Skin epidermis (tissue), 12 donors: ENCODE measurements at regions not wholly inside any gene's neighbourhood (a gene's known extent, or its start where the extent isn't known, plus 50 kb on each side); places are given as distances from the start of the nearest gene placed in this dataset.
"Not testable (repeated sequence)": the region's sequence is repeated elsewhere in the genome, so short reads cannot be mapped to it uniquely, and the experiment has no call there.

Experiments used
- H3K27ac ChIP-seq, 21 experiments: fragments of 200-600 bp; sonication (generic) in 11 of 21; one replicate each; pipeline ENCODE4 v1.5.0; 2020; ENCODE audit warnings: mild to moderate bottlenecking in 3 of 21, inconsistent platforms in 2 of 21, moderate library complexity in 2 of 21
- H3K4me3 ChIP-seq, 7 experiments: fragments of 200-600 bp; sonication (generic) in 2 of 7; one replicate each; pipeline ENCODE4 v1.5.0; 2020; ENCODE audit warnings: inconsistent platforms in 2 of 7, mild to moderate bottlenecking in 2 of 7, moderate library complexity in 1 of 7

DNA sequence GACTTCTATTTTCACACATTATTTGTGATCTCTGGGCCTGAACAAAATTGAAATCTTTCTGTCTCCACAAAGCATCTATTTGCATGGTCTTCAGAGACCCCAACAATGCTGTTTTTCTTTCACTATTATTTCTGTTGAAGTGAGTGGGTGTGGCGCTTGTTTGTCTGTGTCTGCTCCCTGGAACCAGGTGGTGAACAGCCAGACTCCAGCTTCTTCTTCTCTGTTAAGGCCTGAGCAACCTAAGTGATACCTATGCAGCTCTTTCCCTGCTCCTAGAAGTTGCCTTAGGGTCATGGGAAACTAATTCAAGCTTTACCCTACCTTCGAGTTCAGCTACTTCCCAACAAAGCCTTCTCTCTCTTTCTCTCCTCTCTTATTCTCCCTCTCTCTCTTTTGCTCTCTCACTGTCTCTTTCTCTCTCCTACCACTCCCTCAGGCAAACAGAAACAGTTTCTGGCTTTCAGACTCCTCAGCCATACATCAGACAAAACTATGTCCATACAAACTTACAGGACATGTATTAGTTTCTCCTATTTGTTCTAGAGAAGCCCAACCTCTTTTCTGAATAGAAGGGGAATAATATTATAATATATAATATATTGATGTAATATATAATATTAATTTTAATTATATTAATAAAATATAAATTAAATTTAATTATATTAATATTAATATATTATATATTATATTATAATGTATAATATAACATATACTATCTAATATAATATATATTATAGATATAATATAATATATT lies 552.5 kb downstream of the DSC3 start:
- Histone ChIP-seq H3K27ac (no peak overlapping the region), H3K4me3 (no peak overlapping the region)

DNA sequence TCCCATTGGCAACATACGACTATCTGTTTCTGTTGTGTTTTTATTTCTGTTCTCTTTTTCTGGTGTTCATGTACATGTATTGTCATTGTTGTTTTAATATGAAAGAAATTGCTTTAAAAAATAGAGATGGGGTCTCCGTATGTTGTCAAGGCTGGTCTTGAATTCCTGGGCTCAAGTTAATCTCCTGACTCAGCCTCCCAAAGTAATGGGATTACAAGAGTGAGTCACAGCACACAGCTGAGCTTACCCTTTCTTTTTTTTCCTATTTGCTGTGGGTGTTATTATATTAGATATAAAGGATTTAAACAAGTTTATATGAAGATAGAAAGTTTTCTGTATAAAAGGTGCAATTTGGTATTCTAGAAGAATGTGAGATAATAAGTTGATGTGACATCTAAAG lies 554.6 kb downstream of the DSC3 start:
- Histone ChIP-seq H3K27ac (no peak overlapping the region), H3K4me3 (no peak overlapping the region)

DNA sequence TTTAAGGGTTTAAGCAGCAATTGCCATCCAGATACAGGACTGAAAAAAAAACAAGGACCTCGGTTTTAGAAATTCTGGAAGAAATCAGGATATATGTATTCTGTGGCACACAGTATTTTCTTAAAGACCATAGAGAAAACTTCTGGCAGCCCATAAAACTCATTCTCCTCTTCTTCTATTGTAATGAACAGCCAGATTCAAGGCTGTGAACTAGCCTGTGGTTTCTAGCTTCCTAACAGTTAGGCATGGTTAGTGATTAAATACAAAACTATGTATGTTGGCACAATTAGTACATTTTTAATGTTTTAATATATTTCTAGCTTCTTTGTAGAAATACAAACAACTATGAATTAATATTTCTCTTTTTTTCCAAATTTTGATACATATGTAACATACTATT lies 555.7 kb downstream of the DSC3 start:
- H3K27ac ChIP-seq, result no peak overlapping the region
- no peak overlapping the region for H3K4me3 ChIP-seq

DNA sequence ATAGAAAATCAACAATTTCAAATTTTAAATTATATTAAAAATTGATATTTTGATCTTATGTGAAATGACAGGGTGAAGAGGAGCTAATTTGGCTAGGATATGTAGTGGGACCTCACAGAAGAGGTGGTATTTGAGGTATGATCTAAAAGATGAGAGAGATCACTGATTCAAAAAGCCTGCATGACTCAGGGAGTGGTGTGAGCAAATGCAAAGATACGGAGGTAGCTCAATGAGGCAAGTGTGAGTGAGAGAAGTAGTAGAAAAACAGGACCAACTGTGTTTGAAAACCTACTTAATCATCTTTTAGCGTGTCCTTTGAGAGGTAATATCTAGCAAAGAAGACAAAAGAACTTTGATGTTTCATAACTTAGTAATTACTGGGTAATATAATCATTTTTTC lies 557.5 kb downstream of the DSC3 start:
- Histone ChIP-seq H3K4me3 (no peak overlapping the region), H3K27ac (no peak overlapping the region)

DNA sequence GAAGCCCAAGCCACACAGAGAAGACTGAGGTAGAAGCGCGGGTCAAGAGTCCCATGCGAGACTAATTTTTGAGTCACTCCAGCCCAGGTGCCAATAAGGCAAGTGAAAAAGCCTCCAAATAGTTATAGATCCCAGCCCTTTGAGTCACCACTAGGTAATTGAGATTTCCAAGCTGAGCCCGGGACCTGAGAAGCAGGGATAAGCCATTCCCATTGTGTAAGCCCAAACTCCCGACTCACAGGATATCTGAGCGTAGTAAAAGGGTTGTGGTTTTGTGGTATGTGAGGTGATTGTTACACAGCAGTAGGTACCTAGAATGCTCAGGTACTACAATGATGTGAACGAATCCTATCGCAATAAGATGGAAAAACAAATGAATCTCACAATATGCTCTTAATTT lies 560.7 kb downstream of the DSC3 start:
- Histone ChIP-seq H3K27ac (no peak overlapping the region), H3K4me3 (no peak overlapping the region)

DNA sequence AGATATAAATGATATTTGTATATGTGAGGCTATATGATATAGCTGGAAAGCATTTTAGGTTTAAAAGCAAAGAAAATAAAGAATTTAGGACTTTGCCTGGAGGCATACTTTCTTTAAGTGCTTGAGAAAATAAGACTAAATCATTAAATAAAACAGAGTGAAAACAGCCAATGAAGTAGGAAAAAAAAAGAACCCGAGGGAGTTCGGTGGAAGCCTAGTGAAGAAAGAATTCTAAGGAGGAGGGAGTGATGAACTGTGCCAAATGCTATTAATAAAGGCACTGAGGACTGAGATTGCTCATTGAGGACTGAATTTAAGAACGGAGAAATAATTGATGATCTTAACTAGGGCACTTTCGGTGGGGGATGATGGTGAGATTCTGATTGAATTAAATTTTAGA lies 573.5 kb downstream of the DSC3 start:
- no peak overlapping the region for H3K4me3 ChIP-seq
- H3K27ac ChIP-seq, result no peak overlapping the region

DNA sequence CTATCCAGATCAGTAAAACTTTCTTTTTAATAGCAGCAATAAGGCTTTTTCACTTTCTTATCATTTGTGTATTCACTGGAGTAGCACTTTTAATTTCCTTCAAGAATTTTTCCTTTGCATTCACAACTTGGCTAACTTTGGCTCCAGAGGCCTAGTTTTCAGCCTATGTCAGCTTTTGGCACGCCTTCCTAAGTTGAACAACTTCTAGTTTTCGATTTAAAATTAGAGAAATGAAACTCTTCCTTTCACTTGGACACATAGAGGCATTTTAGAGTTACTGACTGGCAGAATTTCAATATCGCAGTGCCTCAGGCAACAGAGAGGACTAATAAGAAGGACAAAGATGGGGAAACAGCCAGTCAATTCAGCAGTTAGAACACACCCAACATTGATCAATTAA lies 577.4 kb downstream of the DSC3 start:
- Histone ChIP-seq H3K27ac (no peak overlapping the region), H3K4me3 (no peak overlapping the region)

DNA sequence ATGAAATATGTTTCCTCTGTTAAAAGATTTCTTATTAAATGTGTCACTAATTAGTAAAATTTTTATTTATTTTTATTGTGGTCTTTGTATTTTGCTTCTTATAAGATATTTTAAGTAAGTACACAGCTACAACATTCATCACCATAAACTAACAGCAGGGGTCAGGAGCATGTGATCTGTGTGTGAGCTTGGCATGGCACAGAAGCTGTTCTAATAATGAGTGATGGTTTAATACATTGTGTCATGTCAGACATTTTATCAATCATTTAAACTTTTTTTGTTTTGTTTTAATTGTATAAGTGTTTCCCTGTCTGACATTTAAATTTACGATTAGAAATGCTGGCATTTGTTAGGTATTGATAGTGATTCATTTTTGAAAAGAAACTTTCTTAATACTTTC lies 585.4 kb downstream of the DSC3 start:
- no peak overlapping the region for H3K27ac ChIP-seq
- no peak overlapping the region for H3K4me3 ChIP-seq

DNA sequence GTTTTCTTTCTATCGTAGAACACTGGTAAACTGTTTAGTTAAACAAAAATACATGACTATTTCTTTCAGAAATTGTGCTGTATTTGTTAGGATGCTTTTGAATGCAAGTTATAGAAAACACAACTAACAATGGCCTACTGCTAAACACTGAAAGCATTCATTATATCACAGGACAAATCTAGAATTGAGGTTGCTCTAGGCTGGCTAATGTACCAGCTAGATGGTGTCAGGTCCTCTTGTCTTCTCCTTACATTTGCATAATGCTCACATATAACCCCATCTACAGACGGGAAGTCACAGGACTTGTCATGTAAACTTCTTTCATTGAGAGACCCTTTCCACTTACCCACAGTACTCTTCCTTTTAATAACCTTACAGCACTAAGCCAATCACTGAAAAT lies 586.8 kb downstream of the DSC3 start:
- H3K4me3 ChIP-seq, result no peak overlapping the region
- H3K27ac ChIP-seq, result no peak overlapping the region

DNA sequence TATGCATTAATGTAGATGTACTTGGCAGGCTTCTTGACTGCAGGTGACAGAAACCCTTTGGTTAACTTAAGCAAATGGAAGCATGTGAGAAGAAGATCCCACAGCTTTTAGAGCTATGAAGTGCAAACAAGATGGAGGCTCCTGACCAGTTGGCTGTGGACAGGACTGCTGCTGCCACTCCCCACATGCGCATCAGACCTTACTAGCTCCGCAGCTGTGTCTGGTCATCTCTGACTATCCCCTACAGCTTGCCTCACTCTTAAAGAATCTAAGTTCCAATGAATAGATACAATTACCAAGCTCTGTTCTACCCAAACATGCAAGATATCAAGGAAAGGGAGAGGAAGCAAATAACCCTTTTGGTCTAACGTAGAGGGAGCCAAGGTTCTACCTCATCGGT lies 587.6 kb downstream of the DSC3 start:
- no peak overlapping the region for H3K27ac ChIP-seq
- H3K4me3 ChIP-seq, result no peak overlapping the region

DNA sequence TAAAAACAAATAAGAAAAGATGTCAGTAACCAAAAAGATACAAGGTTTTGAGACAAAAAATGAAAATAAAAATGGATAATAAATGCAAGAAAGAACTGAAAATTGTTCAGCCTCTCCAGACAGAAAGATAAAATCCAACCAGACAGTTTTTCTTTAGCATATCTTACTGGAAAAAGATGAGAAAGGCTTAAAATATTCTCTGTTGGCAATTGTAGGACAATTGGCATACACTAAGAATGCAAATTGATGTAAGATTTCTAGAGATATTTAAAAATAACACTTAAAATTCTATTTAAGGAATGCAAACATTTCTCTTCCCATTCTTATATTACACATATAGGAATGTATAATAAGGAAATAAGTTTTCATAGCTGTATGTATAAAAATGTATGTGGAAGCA lies 590.6 kb downstream of the DSC3 start:
- H3K4me3 ChIP-seq, result no peak overlapping the region
- no peak overlapping the region for H3K27ac ChIP-seq

DNA sequence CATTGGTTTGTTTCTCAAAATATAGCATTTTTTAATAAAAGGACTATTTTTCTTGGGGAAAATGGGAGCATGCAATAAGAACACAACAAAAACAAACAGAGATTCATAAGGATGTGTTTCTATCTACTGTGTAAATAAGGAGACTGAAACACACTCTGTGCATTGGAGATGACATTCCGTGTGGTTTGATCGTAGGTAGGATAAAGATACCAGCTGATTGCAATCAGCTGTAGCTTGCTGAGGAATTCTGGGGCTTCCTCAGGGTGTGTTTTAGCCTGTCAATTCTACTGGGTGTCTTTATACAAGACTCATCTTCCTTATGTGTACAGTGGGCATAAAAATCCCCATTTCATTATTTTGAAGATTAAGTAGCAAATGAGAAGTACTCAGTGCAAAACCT lies 591.6 kb downstream of the DSC3 start:
- H3K27ac ChIP-seq, result no peak overlapping the region
- no peak overlapping the region for H3K4me3 ChIP-seq

DNA sequence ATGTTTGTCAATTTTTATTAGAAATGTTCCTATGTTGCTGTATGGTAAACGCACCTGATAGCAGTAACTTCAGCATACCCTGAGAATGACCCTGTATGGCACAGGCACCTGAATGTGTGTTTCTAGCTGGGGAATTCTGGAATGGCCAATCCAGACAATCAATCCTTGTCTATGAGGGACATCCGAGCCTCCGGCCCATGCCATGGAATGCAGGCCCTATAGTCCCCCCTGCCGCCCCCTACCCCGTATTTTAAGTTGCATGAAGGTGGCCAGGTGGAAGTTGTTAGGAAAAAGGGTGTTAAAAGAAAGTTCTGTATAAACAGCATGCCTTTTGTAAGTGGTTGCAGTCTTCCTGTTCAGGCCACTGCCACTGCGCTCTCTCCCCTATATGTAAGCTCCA lies 595.9 kb downstream of the DSC3 start:
- Histone ChIP-seq H3K4me3 (no peak overlapping the region), H3K27ac (no peak overlapping the region)

DNA sequence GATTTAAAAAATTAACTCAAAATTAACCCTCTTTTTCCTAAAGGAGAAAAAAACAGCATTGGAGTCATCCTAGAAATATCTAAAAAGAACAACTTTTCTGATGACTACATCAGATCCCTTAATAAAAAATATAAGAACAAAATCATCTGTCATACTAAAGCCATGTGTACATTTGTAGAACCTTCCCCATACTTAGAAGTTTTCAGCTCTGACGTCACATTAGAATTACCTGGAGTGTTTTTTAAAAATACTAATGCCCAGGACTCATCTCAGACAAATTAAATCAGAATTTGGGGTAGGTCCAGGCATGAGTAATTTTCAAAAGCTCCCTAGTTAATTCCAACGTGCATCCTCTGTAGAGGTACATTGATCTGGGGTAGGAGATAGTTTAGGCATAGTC lies 598.0 kb downstream of the DSC3 start:
- Histone ChIP-seq H3K4me3 (no peak overlapping the region), H3K27ac (no peak overlapping the region)

DNA sequence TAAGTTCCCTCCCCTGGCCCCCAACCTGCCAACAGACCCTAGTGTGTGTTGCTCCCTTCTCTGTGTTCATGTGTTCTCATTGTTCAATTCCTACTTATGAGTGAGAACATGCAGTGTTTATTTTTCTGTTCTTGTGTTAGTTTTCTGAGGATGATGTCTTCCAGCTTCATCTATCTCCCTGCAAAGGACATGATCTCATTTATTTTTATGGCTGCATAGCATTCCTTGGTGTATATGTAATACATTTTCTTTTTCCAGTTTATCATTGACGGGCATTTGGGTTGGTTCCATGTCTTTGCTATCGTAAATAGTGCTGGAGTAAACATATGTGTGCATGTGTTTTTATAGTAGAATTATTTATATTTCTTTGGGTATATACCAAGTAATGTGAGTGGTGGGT lies 602.2 kb downstream of the DSC3 start:
- Histone ChIP-seq H3K4me3 (no peak overlapping the region), H3K27ac (no peak overlapping the region)

DNA sequence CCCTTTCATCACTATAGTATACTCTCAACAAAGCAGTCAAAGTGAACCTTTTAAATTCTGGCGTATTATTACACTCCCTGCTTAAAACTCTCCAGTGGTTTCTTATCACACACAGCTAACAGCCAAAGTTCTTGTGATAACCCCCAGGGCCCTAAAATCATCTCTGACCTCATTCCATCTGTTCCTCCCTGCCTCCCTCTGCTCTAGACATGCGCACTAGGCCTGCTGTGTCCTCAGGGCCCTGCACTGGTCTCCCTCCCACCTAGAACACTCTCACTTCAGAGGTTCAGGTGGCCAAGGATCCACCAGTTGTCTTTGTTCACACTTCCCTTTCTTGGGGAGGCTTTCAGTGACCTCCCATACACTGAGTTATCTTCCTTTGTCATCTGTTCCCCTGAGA lies 603.4 kb downstream of the DSC3 start:
- Histone ChIP-seq H3K4me3 (no peak overlapping the region), H3K27ac (no peak overlapping the region)

DNA sequence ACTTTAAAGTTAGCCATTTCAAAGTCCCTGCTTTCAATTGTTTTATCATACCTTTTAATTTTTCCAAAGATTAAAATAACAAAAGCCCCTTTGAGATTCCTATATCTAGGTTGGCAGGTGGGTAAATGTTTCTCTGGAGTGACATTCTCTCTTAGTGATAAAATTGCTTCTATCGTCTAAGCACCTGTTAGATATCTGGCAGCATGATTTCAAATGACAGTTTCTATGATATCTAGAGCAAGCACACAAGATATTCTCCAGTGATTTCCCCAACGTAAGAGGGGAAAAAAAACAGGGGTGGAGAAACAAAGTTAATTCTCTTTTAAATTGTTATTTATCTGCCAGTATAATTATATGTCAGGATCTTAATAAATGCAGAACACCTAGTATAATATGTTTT lies 610.2 kb downstream of the DSC3 start:
- Histone ChIP-seq H3K27ac (no peak overlapping the region), H3K4me3 (no peak overlapping the region)

DNA sequence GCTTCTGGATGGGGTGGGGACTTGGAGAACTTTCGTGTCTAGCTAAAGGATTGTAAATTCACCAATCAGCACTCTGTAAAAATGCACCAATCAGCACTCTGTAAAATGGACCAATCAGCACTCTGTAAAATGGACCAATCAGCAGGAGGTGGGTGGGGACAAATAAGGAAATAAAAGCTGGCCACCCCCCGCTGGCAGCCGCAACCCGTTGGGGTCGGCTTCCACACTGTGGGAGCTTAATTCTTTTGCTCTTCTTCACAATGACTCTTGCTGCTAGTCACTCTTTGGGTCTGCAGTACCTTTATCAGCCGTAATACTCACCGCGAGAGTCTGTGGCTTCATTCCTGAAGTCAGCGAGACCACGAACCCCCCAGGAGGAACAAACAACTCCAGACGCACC lies 623.1 kb downstream of the DSC3 start:
- H3K4me3 ChIP-seq, result not testable (repeated sequence)

DNA sequence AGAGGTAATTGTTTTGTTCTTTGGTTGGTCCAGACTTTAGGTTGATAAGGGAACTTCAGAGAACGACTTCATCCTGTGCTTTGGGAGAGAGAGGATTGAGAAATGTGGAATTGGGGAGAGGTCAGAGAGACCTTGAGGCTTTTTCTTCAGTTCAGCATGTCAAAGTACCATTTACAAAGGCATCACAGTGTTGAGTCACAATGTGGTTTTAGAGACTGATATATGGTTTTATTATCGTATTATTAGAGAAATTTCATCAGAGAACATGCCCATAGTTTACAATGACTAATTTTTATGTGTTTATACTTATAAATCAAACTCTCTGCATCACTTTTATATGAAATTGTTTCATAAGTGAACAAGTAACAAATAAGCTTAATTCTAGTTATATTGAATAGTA lies 626.6 kb downstream of the DSC3 start:
- H3K27ac ChIP-seq, result no peak overlapping the region
- H3K4me3 ChIP-seq, result no peak overlapping the region

More for the DNA sequence above, 623.1 kb downstream of the DSC3 start:
- not testable (repeated sequence) for H3K27ac ChIP-seq

DNA sequence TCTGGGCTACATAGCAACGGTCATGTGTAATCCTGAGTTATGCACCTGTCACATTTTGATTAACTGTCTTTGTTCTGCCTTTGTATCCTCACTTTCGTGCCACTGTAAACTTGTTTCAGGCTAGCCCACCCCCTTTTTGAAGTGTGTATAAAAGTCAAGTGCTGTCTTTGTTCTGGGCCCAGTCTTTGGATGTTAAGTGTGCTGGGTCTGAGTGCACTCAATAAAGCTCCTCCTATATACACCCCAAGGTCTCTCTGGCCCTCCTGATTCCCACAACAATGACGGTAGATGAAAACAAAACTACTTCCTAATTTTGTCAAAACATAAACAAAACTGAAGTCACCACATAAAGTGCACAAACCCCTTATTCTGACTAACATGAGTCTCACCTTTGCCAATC lies 633.4 kb downstream of the DSC3 start:
- no peak overlapping the region for H3K4me3 ChIP-seq

DNA sequence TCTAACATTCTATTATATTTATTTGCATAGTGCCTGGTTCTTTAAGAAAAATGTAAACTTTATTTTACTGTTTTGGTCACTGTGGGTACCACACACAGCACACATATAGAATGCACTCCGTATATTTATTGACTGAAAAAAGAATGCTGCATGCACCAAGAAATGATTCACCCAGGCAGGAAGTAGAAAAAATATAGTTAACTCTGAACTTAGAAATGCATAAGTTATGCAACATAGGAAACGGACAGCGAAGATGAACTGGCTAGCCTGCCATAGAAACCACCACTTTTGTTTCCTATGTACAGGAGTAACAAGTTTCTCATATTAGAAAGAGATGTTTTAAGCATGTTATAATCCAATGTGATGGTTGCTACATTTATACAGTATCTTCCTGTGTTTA lies 635.8 kb downstream of the DSC3 start:
- Histone ChIP-seq H3K4me3 (no peak overlapping the region), H3K27ac (no peak overlapping the region)

More for the DNA sequence above, 633.4 kb downstream of the DSC3 start:
- no peak overlapping the region for H3K27ac ChIP-seq

DNA sequence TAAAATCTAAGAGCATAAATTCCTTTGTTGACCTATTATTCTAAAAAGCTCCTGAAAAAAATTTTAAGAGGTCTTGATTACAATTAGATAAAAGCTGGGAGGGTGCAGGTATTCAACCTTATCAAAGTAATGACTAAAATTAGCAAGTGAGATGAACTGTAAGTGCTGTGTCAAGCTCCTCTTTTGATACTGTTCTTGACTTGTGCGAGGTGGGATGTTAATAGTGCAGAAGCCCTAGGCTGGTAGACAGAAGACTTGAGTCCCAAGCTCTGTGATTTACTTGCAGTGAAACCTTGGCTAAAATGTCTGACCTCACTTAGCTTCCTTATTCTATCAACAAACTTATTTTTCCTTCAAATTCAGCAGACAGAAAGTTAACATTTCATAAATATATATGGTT lies 637.5 kb downstream of the DSC3 start:
- Histone ChIP-seq H3K27ac (no peak overlapping the region), H3K4me3 (no peak overlapping the region)
